Neural cell (in vitro differentiated cells): ENCODE measurements at regions not wholly inside any gene's neighbourhood (a gene's known extent, or its start where the extent isn't known, plus 50 kb on each side); places are given as distances from the start of the nearest gene placed in this dataset.

Source experiments
- H2AFZ ChIP-seq: fragments of 200-600, 300-800 bp; sonication (generic), shearing (Covaris generic); 2 replicates; pipeline ENCODE4 v1.6.0; 2014; ENCODE audit warnings: low read depth, mild to moderate bottlenecking, antibody characterized with exemption, low read length, moderate library complexity
- H3F3A ChIP-seq: fragments of 200-600 bp; shearing (Covaris generic); 2 replicates; pipeline ENCODE4 v1.6.1; 2016; ENCODE audit warnings: mild to moderate bottlenecking, moderate library complexity, mixed read lengths, antibody characterized with exemption, low read length; ENCODE audit not compliant: insufficient read depth, poor library complexity, severe bottlenecking
- H3K27ac ChIP-seq: fragments of 200-600, 300-800 bp; sonication (generic), shearing (Covaris generic); 2 replicates; pipeline ENCODE4 v1.5.1; 2014; ENCODE audit warnings: mild to moderate bottlenecking, low read length, moderate library complexity
- H3K27me3 ChIP-seq: fragments of 300-800, 200-600 bp; sonication (generic), shearing (Covaris generic); 2 replicates; pipeline ENCODE4 v1.6.0; 2014; ENCODE audit warnings: mild to moderate bottlenecking, low read depth, low read length, moderate library complexity; ENCODE audit not compliant: insufficient read depth
- H3K36me3 ChIP-seq: fragments of 300-800, 200-600 bp; sonication (generic), shearing (Covaris generic); 2 replicates; pipeline ENCODE4 v1.5.1; 2014; ENCODE audit warnings: mild to moderate bottlenecking, antibody characterized with exemption, low read length, moderate library complexity; ENCODE audit not compliant: insufficient read depth
- H3K4me2 ChIP-seq: fragments of 300-800, 200-600 bp; sonication (generic), shearing (Covaris generic); 2 replicates; pipeline ENCODE4 v1.6.0; 2014; ENCODE audit warnings: mild to moderate bottlenecking, low read length
- H3K4me3 ChIP-seq: fragments of 300-800, 200-600 bp; sonication (generic), shearing (Covaris generic); 2 replicates; pipeline ENCODE4 v1.5.1; 2014; ENCODE audit warnings: mild to moderate bottlenecking, low read length, moderate library complexity
- H3K79me2 ChIP-seq: fragments of 200-600 bp; shearing (Covaris generic); replicated peaks from 2 replicates; pipeline ENCODE4 v1.6.0; 2014; ENCODE audit warnings: mild to moderate bottlenecking, low read length, moderate library complexity; ENCODE audit not compliant: insufficient read depth
- H3K9ac ChIP-seq: fragments of 300-800, 200-600 bp; sonication (generic), shearing (Covaris generic); 2 replicates; pipeline ENCODE4 v1.6.1; 2016; ENCODE audit warnings: mild to moderate bottlenecking, low read length, mixed read lengths
- H3K9me2 ChIP-seq: fragments of 200-600 bp; shearing (Covaris generic); 2 replicates; pipeline ENCODE4 v1.6.1; 2016; ENCODE audit warnings: mild to moderate bottlenecking, low read length, mixed read lengths; ENCODE audit not compliant: insufficient read depth
- H3K9me3 ChIP-seq: fragments of 200-600, 300-800 bp; sonication (generic), shearing (Covaris generic); 2 replicates; pipeline ENCODE4 v1.6.1; 2016; ENCODE audit warnings: mild to moderate bottlenecking, mixed run types, low read length, moderate library complexity, mixed read lengths
- H4K20me1 ChIP-seq: fragments of 200-600 bp; shearing (Covaris generic); 2 replicates; pipeline ENCODE4 v1.6.1; 2016; ENCODE audit warnings: mild to moderate bottlenecking, mixed run types; ENCODE audit not compliant: insufficient read depth
- CTCF ChIP-seq: fragments of 450-650 bp; IDR thresholded peaks from 2 replicates; pipeline ENCODE4 v1.5.1; 2014; ENCODE audit warnings: antibody characterized with exemption, mild to moderate bottlenecking, moderate library complexity; ENCODE audit not compliant: poor library complexity, severe bottlenecking
- EP300 ChIP-seq: fragments of 450-650 bp; conservative IDR thresholded peaks from 2 replicates; pipeline ENCODE4 v1.6.1; 2014; ENCODE audit warnings: antibody characterized with exemption, mild to moderate bottlenecking, moderate library complexity; ENCODE audit not compliant: poor library complexity, severe bottlenecking
- EZH2 ChIP-seq: fragments of 200-600, 300-800 bp; shearing (Covaris generic), sonication (generic); IDR thresholded peaks from 2 replicates; pipeline ENCODE4 v1.6.1; 2014; ENCODE audit warnings: antibody characterized with exemption, low read length, borderline replicate concordance, mild to moderate bottlenecking; ENCODE audit not compliant: insufficient read depth, poor library complexity, severe bottlenecking
- MXI1 ChIP-seq: fragments of 450-650 bp; conservative IDR thresholded peaks from 2 replicates; pipeline ENCODE4 v1.6.1; 2014; ENCODE audit warnings: antibody characterized with exemption, mild to moderate bottlenecking; ENCODE audit not compliant: poor library complexity, severe bottlenecking
- POLR2AphosphoS5 ChIP-seq: IDR thresholded peaks from 2 replicates; pipeline ENCODE4 v1.6.1; 2012
- RAD21 ChIP-seq: fragments of 450-650 bp; conservative IDR thresholded peaks from 2 replicates; pipeline ENCODE4 v1.6.1; 2014; ENCODE audit warnings: antibody characterized with exemption, mild to moderate bottlenecking, moderate library complexity
- REST ChIP-seq: IDR thresholded peaks from 2 replicates; pipeline ENCODE4 v1.6.1; 2012; ENCODE audit warnings: borderline replicate concordance
- SMC3 ChIP-seq: fragments of 450-650 bp; conservative IDR thresholded peaks from 2 replicates; pipeline ENCODE4 v1.6.1; 2014; ENCODE audit warnings: antibody characterized with exemption, mild to moderate bottlenecking, moderate library complexity; ENCODE audit not compliant: poor library complexity
- TAF1 ChIP-seq: IDR thresholded peaks from 2 replicates; pipeline ENCODE4 v1.6.1; 2012; ENCODE audit warnings: low read depth

- Histone ChIP-seq H4K20me1 (no peaks in the 10 kb centered on the region), H2AFZ (no peak overlapping the region), H3K4me3 (no peak overlapping the region), H3K79me2 (no peaks in the 10 kb centered on the region), H3K9me3 (no peaks in the 10 kb centered on the region), H3K27ac (no peak overlapping the region), H3K36me3 (no peaks in the 10 kb centered on the region), H3K27me3 (no peaks in the 10 kb centered on the region), H3K9ac (no peak overlapping the region), H3K4me2 (no peak overlapping the region), H3F3A (no peaks in the 10 kb centered on the region), H3K9me2 (no peaks in the 10 kb centered on the region)
- TF ChIP-seq EP300 (no peak), MXI1 (no peak), POLR2AphosphoS5 (no peak), SMC3 (no peak), CTCF (no peak), EZH2 (no peak), TAF1 (no peak), REST (no peak), RAD21 (no peak)
Measured at GRCh38 chr1:57794078-57794477, 370.2 kb upstream of the DAB1 start.

GRCh38 chr1:57791497-57791896 is 367.6 kb upstream of the DAB1 start:
- Histone ChIP-seq H3K27ac (no peak overlapping the region), H3K27me3 (no peaks in the 10 kb centered on the region), H2AFZ (no peak overlapping the region), H3K79me2 (no peaks in the 10 kb centered on the region), H3K4me3 (no peak overlapping the region), H4K20me1 (no peaks in the 10 kb centered on the region), H3K9me2 (no peaks in the 10 kb centered on the region), H3F3A (no peaks in the 10 kb centered on the region), H3K4me2 (no peak overlapping the region), H3K9ac (no peak overlapping the region), H3K36me3 (no peaks in the 10 kb centered on the region), H3K9me3 (no peaks in the 10 kb centered on the region)
- TF ChIP-seq REST = no peak
- no peak for TF ChIP-seq EP300
- TF ChIP-seq EZH2 = no peak
- no peak for TF ChIP-seq CTCF
- no peak for TF ChIP-seq TAF1
- TF ChIP-seq SMC3 = no peak
- no peak for TF ChIP-seq MXI1
- TF ChIP-seq POLR2AphosphoS5 = no peak
- TF ChIP-seq RAD21 = no peak
